Activated CD4-positive, alpha-beta T cell treated with anti-CD3 and anti-CD28 coated beads, Interleukin-2, amount 10 ng/mL, durations not matched to agents 24 days and 14 days (primary cell): ENCODE measurements at regions not wholly inside any gene's neighbourhood (a gene's known extent, or its start where the extent isn't known, plus 50 kb on each side); places are given as distances from the start of the nearest gene placed in this dataset.

Source experiments
- DNase-seq: peaks from one replicate; pipeline ENCODE4 v3.0.0; 2022
- H3K27ac Mint-ChIP-seq: one replicate; pipeline ENCODE4 v1.8.0; 2022; ENCODE audit warnings: mild to moderate bottlenecking, mixed read lengths
- H3K27me3 Mint-ChIP-seq: one replicate; pipeline ENCODE4 v1.8.0; 2022; ENCODE audit warnings: mixed read lengths
- H3K36me3 Mint-ChIP-seq: one replicate; pipeline ENCODE4 v1.8.0; 2022; ENCODE audit warnings: low read depth, mild to moderate bottlenecking, mixed read lengths
- H3K4me1 Mint-ChIP-seq: one replicate; pipeline ENCODE4 v1.8.0; 2021; ENCODE audit warnings: mixed read lengths
- H3K4me3 Mint-ChIP-seq: one replicate; pipeline ENCODE4 v1.8.0; 2022; ENCODE audit warnings: mild to moderate bottlenecking, moderate library complexity, mixed read lengths
- H3K9me3 Mint-ChIP-seq: one replicate; pipeline ENCODE4 v1.8.0; 2021; ENCODE audit warnings: mixed read lengths
- intact Hi-C: fragments of 100-400 bp; cut with micrococcal nuclease; formaldehyde crosslinking; loops from one replicate; pipeline ENCODE4 v1.15.1; 2023

- no peak overlapping the region for H3K27ac Mint-ChIP-seq
- H3K4me3 Mint-ChIP-seq = no peak overlapping the region
- DNase-seq = no peak
- no peaks in the 10 kb centered on the region for H3K9me3 Mint-ChIP-seq
- intact Hi-C loops = no loop called here
- H3K27me3 Mint-ChIP-seq = no peaks in the 10 kb centered on the region
- H3K36me3 Mint-ChIP-seq = no peaks in the 10 kb centered on the region
- H3K4me1 Mint-ChIP-seq = no peaks in the 10 kb centered on the region
These were observed 518.4 kb upstream of the SLITRK1 start for GRCh38 chr13:84400706-84401105.

GRCh38 chr13:84399320-84400085, 517.2 kb upstream of the SLITRK1 start:
- Mint-ChIP-seq H3K4me1 (no peaks in the 10 kb centered on the region), H3K36me3 (no peaks in the 10 kb centered on the region), H3K27me3 (no peaks in the 10 kb centered on the region), H3K9me3 (peaks cover 6% of the 10 kb centered on the region), H3K4me3 (no peak overlapping the region), H3K27ac (no peak overlapping the region)
- no peak for DNase-seq
- intact Hi-C loops = no loop called here

- H3K9me3 Mint-ChIP-seq = peaks cover 12% of the 10 kb centered on the region
- H3K27ac Mint-ChIP-seq = no peak overlapping the region
- intact Hi-C loops = no loop called here
- no peaks in the 10 kb centered on the region for H3K4me1 Mint-ChIP-seq
- no peaks in the 10 kb centered on the region for H3K27me3 Mint-ChIP-seq
- no peaks in the 10 kb centered on the region for H3K36me3 Mint-ChIP-seq
- no peak overlapping the region for H3K4me3 Mint-ChIP-seq
- DNase-seq = no peak
These were observed 511.8 kb upstream of the SLITRK1 start for GRCh38 chr13:84393981-84394625.

- no peak overlapping the region for H3K27ac Mint-ChIP-seq
- peaks cover 3% of the 10 kb centered on the region for H3K9me3 Mint-ChIP-seq
- no peaks in the 10 kb centered on the region for H3K36me3 Mint-ChIP-seq
- no peak for DNase-seq
- H3K4me3 Mint-ChIP-seq = no peak overlapping the region
- no peaks in the 10 kb centered on the region for H3K27me3 Mint-ChIP-seq
- intact Hi-C loops = no loop called here
- H3K4me1 Mint-ChIP-seq = no peaks in the 10 kb centered on the region
These were observed 498.6 kb upstream of the SLITRK1 start for GRCh38 chr13:84380866-84381265.

- no peak overlapping the region for H3K27ac Mint-ChIP-seq
- H3K36me3 Mint-ChIP-seq = no peaks in the 10 kb centered on the region
- no peaks in the 10 kb centered on the region for H3K9me3 Mint-ChIP-seq
- no peaks in the 10 kb centered on the region for H3K4me1 Mint-ChIP-seq
- no peak overlapping the region for H3K4me3 Mint-ChIP-seq
- DNase-seq = no peak
- H3K27me3 Mint-ChIP-seq = no peaks in the 10 kb centered on the region
- intact Hi-C loops = no loop called here
These were observed 494.8 kb upstream of the SLITRK1 start for GRCh38 chr13:84377106-84377505.

- H3K36me3 Mint-ChIP-seq = no peaks in the 10 kb centered on the region
- H3K4me3 Mint-ChIP-seq = no peak overlapping the region
- no peaks in the 10 kb centered on the region for H3K27me3 Mint-ChIP-seq
- intact Hi-C loops = no loop called here
- peaks cover 4% of the 10 kb centered on the region for H3K9me3 Mint-ChIP-seq
- H3K4me1 Mint-ChIP-seq = no peaks in the 10 kb centered on the region
- no peak overlapping the region for H3K27ac Mint-ChIP-seq
- no peak for DNase-seq
These were observed 484.2 kb upstream of the SLITRK1 start for GRCh38 chr13:84366506-84366905.

GRCh38 chr13:84362777-84363176, 480.5 kb upstream of the SLITRK1 start:
- no peaks in the 10 kb centered on the region for H3K9me3 Mint-ChIP-seq
- no peaks in the 10 kb centered on the region for H3K27me3 Mint-ChIP-seq
- DNase-seq = no peak
- intact Hi-C loops = no loop called here
- no peak overlapping the region for H3K4me3 Mint-ChIP-seq
- no peaks in the 10 kb centered on the region for H3K36me3 Mint-ChIP-seq
- H3K27ac Mint-ChIP-seq = no peak overlapping the region
- no peaks in the 10 kb centered on the region for H3K4me1 Mint-ChIP-seq

- Mint-ChIP-seq H3K4me3 (no peak overlapping the region), H3K27me3 (no peaks in the 10 kb centered on the region), H3K9me3 (no peaks in the 10 kb centered on the region), H3K4me1 (no peaks in the 10 kb centered on the region), H3K36me3 (no peaks in the 10 kb centered on the region), H3K27ac (no peak overlapping the region)
- no peak for DNase-seq
- intact Hi-C loops = no loop called here
These were observed 478.5 kb upstream of the SLITRK1 start for GRCh38 chr13:84360822-84361221.

GRCh38 chr13:84358601-84359000, 476.3 kb upstream of the SLITRK1 start:
- H3K4me3 Mint-ChIP-seq = no peak overlapping the region
- no peaks in the 10 kb centered on the region for H3K9me3 Mint-ChIP-seq
- DNase-seq = no peak
- no peak overlapping the region for H3K27ac Mint-ChIP-seq
- H3K27me3 Mint-ChIP-seq = no peaks in the 10 kb centered on the region
- no peaks in the 10 kb centered on the region for H3K36me3 Mint-ChIP-seq
- intact Hi-C loops = no loop called here
- no peaks in the 10 kb centered on the region for H3K4me1 Mint-ChIP-seq

GRCh38 chr13:84352946-84353345, 470.7 kb upstream of the SLITRK1 start:
- Mint-ChIP-seq H3K27ac (no peak overlapping the region), H3K4me3 (no peak overlapping the region), H3K9me3 (no peaks in the 10 kb centered on the region), H3K4me1 (no peaks in the 10 kb centered on the region), H3K36me3 (no peaks in the 10 kb centered on the region), H3K27me3 (no peaks in the 10 kb centered on the region)
- DNase-seq = no peak
- intact Hi-C loops = no loop called here

GRCh38 chr13:84339456-84339855, 457.2 kb upstream of the SLITRK1 start:
- H3K27ac Mint-ChIP-seq = no peak overlapping the region
- no peaks in the 10 kb centered on the region for H3K4me1 Mint-ChIP-seq
- H3K9me3 Mint-ChIP-seq = no peaks in the 10 kb centered on the region
- no peak for DNase-seq
- H3K36me3 Mint-ChIP-seq = no peaks in the 10 kb centered on the region
- intact Hi-C loops = no loop called here
- H3K27me3 Mint-ChIP-seq = no peaks in the 10 kb centered on the region
- H3K4me3 Mint-ChIP-seq = no peak overlapping the region

GRCh38 chr13:84332346-84332745, 450.1 kb upstream of the SLITRK1 start:
- DNase-seq = no peak
- H3K36me3 Mint-ChIP-seq = no peaks in the 10 kb centered on the region
- H3K27ac Mint-ChIP-seq = no peak overlapping the region
- no peaks in the 10 kb centered on the region for H3K4me1 Mint-ChIP-seq
- no peaks in the 10 kb centered on the region for H3K9me3 Mint-ChIP-seq
- H3K4me3 Mint-ChIP-seq = no peak overlapping the region
- intact Hi-C loops = no loop called here
- H3K27me3 Mint-ChIP-seq = no peaks in the 10 kb centered on the region

- intact Hi-C loops = no loop called here
- no peak for DNase-seq
These were observed 433.3 kb upstream of the SLITRK1 start for GRCh38 chr13:84315527-84315926.

GRCh38 chr13:84303035-84303434, 420.8 kb upstream of the SLITRK1 start:
- no peak overlapping the region for H3K27ac Mint-ChIP-seq
- no peaks in the 10 kb centered on the region for H3K9me3 Mint-ChIP-seq
- H3K4me3 Mint-ChIP-seq = no peak overlapping the region
- no peak for DNase-seq
- no peaks in the 10 kb centered on the region for H3K4me1 Mint-ChIP-seq
- intact Hi-C loops = no loop called here
- no peaks in the 10 kb centered on the region for H3K27me3 Mint-ChIP-seq
- H3K36me3 Mint-ChIP-seq = no peaks in the 10 kb centered on the region

More at GRCh38 chr13:84315527-84315926, 433.3 kb upstream of the SLITRK1 start:
- Mint-ChIP-seq H3K27me3 (no peaks in the 10 kb centered on the region), H3K4me3 (no peak overlapping the region), H3K27ac (no peak overlapping the region), H3K9me3 (no peaks in the 10 kb centered on the region), H3K4me1 (no peaks in the 10 kb centered on the region), H3K36me3 (no peaks in the 10 kb centered on the region)

- no peaks in the 10 kb centered on the region for H3K27me3 Mint-ChIP-seq
- H3K27ac Mint-ChIP-seq = no peak overlapping the region
- DNase-seq = no peak
- H3K9me3 Mint-ChIP-seq = no peaks in the 10 kb centered on the region
- intact Hi-C loops = no loop called here
- no peak overlapping the region for H3K4me3 Mint-ChIP-seq
- H3K36me3 Mint-ChIP-seq = no peaks in the 10 kb centered on the region
- no peaks in the 10 kb centered on the region for H3K4me1 Mint-ChIP-seq
These were observed 415.0 kb upstream of the SLITRK1 start for GRCh38 chr13:84297251-84297650.
